ENCODE measurements at regions not wholly inside any gene's neighbourhood (a gene's known extent, or its start where the extent isn't known, plus 50 kb on each side); places are given as distances from the start of the nearest gene placed in this dataset.

GRCh38 chr10:83512681-83513080 is 626.6 kb upstream of the GHITM start:
- TF ChIP-seq CTCF (optimal IDR thresholded peaks at IDR 0.05 in 1 of 3, IDR thresholded peaks at IDR 0.05 in 1 of 3, conservative IDR thresholded peaks at IDR 0.05 in 1 of 3; ENCODE audit: extremely low read depth in 1 of 3, insufficient read depth in 2 of 3, low read length in 3 of 3) (no peak), EZH2 (IDR thresholded peaks at IDR 0.05; ENCODE audit: low read length) (no peak)

All from keratinocyte (primary cell).